Fibroblast of lung (primary cell): ENCODE measurements at regions not wholly inside any gene's neighbourhood (a gene's known extent, or its start where the extent isn't known, plus 50 kb on each side); places are given as distances from the start of the nearest gene placed in this dataset.

Experiments
- DNase-seq, 2 donors: peaks; one replicate each; pipeline versions ENCODE4 v3.0.0 to v3.0.0-alpha.2; 2010; ENCODE audit warnings: low read depth in 2 of 2
- H2AFZ ChIP-seq: 2 replicates; pipeline ENCODE4 v1.5.1; 2012; ENCODE audit warnings: low read length, control low read depth, inconsistent platforms
- H3K27ac ChIP-seq: 2 replicates; pipeline ENCODE4 v1.5.1; 2011; ENCODE audit warnings: low read length, control low read depth; ENCODE audit not compliant: insufficient read depth
- H3K27me3 ChIP-seq: 2 replicates; pipeline ENCODE4 v1.5.1; 2011; ENCODE audit warnings: mild to moderate bottlenecking, low read length; ENCODE audit not compliant: control insufficient read depth, insufficient read depth
- H3K36me3 ChIP-seq: 2 replicates; pipeline ENCODE4 v1.5.1; 2011; ENCODE audit warnings: low read length; ENCODE audit not compliant: control insufficient read depth, insufficient read depth
- H3K4me1 ChIP-seq: 2 replicates; pipeline ENCODE4 v1.5.1; 2011; ENCODE audit warnings: low read length; ENCODE audit not compliant: control insufficient read depth, insufficient read depth; ENCODE audit errors: extremely low read depth
- H3K4me2 ChIP-seq: 2 replicates; pipeline ENCODE4 v1.5.1; 2011; ENCODE audit warnings: low read length, control low read depth; ENCODE audit not compliant: insufficient read depth; ENCODE audit errors: extremely low read depth
- H3K4me3 ChIP-seq, 4 experiments: fragments of 200-600 bp in 1 of 4; sonication (generic) in 1 of 4; replicated peaks in 1 of 4; 2 replicates each; pipeline ENCODE4 v1.5.1; 2011 to 2016; ENCODE audit warnings: low read length in 4 of 4, low read depth in 3 of 4, mild to moderate bottlenecking in 3 of 4, control low read depth in 2 of 4, inconsistent platforms in 1 of 4, mixed read lengths in 1 of 4; ENCODE audit not compliant: insufficient read depth in 1 of 4; ENCODE audit errors: control extremely low read depth in 1 of 4
- H3K79me2 ChIP-seq: 2 replicates; pipeline ENCODE4 v1.5.1; 2012; ENCODE audit warnings: mild to moderate bottlenecking, low read length, inconsistent platforms; ENCODE audit not compliant: control insufficient read depth, insufficient read depth
- H3K9ac ChIP-seq: 2 replicates; pipeline ENCODE4 v1.5.1; 2011; ENCODE audit warnings: mild to moderate bottlenecking, low read length, control low read depth; ENCODE audit not compliant: insufficient read depth
- H3K9me3 ChIP-seq: 2 replicates; pipeline ENCODE4 v1.5.1; 2012; ENCODE audit warnings: low read depth, low read length; ENCODE audit not compliant: control insufficient read depth, insufficient read depth
- H4K20me1 ChIP-seq: 2 replicates; pipeline ENCODE4 v1.5.1; 2011; ENCODE audit warnings: low read length; ENCODE audit not compliant: control insufficient read depth, insufficient read depth; ENCODE audit errors: extremely low read depth
- CTCF ChIP-seq, 2 donors: IDR thresholded peaks in 1 of 2; conservative IDR thresholded peaks in 1 of 2; 1 replicate in 1 of 2; 2 replicates in 1 of 2; pipeline ENCODE4 v1.5.1; 2011 to 2012; ENCODE audit warnings: low read length in 2 of 2, control low read depth in 1 of 2, inconsistent platforms in 1 of 2, low read depth in 1 of 2, mild to moderate bottlenecking in 1 of 2
- EZH2 ChIP-seq: IDR thresholded peaks from 2 replicates; pipeline ENCODE4 v1.5.1; 2012; ENCODE audit warnings: low read length, control low read depth, mild to moderate bottlenecking; ENCODE audit errors: missing control alignments

GRCh38 chr2:192559587-192559986 is 364.9 kb upstream of the TMEFF2 start:
- no peak for TF ChIP-seq EZH2
- TF ChIP-seq CTCF (conservative IDR thresholded peaks at IDR 0.05 in 1 of 2, IDR thresholded peaks at IDR 0.05 in 1 of 2; ENCODE audit: low read depth in 1 of 2, low read length in 2 of 2): no peak
- no peaks in the 10 kb centered on the region for H3K9me3 ChIP-seq
- H3K79me2 ChIP-seq: no peaks in the 10 kb centered on the region
- H3K4me3 ChIP-seq: no peak overlapping the region
- H3K4me2 ChIP-seq: no peak overlapping the region
- no peaks in the 10 kb centered on the region for H3K27me3 ChIP-seq
- no peaks in the 10 kb centered on the region for H3K36me3 ChIP-seq
- H2AFZ ChIP-seq: no peak overlapping the region
- DNase-seq: no peak
- no peaks in the 10 kb centered on the region for H4K20me1 ChIP-seq
- H3K9ac ChIP-seq: no peak overlapping the region
- no peaks in the 10 kb centered on the region for H3K4me1 ChIP-seq
- no peak overlapping the region for H3K27ac ChIP-seq

- H4K20me1 ChIP-seq: no peaks in the 10 kb centered on the region
- H3K27ac ChIP-seq: no peak overlapping the region
- H3K9me3 ChIP-seq: no peaks in the 10 kb centered on the region
- DNase-seq: no peak
- no peak overlapping the region for H3K9ac ChIP-seq
- H3K79me2 ChIP-seq: no peaks in the 10 kb centered on the region
- no peaks in the 10 kb centered on the region for H3K36me3 ChIP-seq
- H2AFZ ChIP-seq: no peak overlapping the region
- no peak overlapping the region for H3K4me3 ChIP-seq
- no peaks in the 10 kb centered on the region for H3K27me3 ChIP-seq
- H3K4me1 ChIP-seq: no peaks in the 10 kb centered on the region
- TF ChIP-seq CTCF (conservative IDR thresholded peaks at IDR 0.05 in 1 of 2, IDR thresholded peaks at IDR 0.05 in 1 of 2; ENCODE audit: low read depth in 1 of 2, low read length in 2 of 2): no peak
- no peak for TF ChIP-seq EZH2
- no peak overlapping the region for H3K4me2 ChIP-seq
Observed at GRCh38 chr2:192558637-192559036, 363.9 kb upstream of the TMEFF2 start.

GRCh38 chr2:192555740-192556139 is 361.0 kb upstream of the TMEFF2 start:
- TF ChIP-seq CTCF (conservative IDR thresholded peaks at IDR 0.05 in 1 of 2, IDR thresholded peaks at IDR 0.05 in 1 of 2; ENCODE audit: low read depth in 1 of 2, low read length in 2 of 2): no peak
- no peak for TF ChIP-seq EZH2
- H2AFZ ChIP-seq: no peak overlapping the region

More at GRCh38 chr2:192555740-192556139, 361.0 kb upstream of the TMEFF2 start:
- no peak overlapping the region for H3K9ac ChIP-seq
- DNase-seq: no peak
- H3K9me3 ChIP-seq: no peaks in the 10 kb centered on the region
- H4K20me1 ChIP-seq: no peaks in the 10 kb centered on the region
- no peak overlapping the region for H3K4me2 ChIP-seq
- no peaks in the 10 kb centered on the region for H3K27me3 ChIP-seq
- no peaks in the 10 kb centered on the region for H3K4me1 ChIP-seq
- H3K27ac ChIP-seq: no peak overlapping the region
- no peak overlapping the region for H3K4me3 ChIP-seq
- H3K79me2 ChIP-seq: no peaks in the 10 kb centered on the region
- H3K36me3 ChIP-seq: no peaks in the 10 kb centered on the region
